Endodermal cell (in vitro differentiated cells): ENCODE measurements at regions not wholly inside any gene's neighbourhood (a gene's known extent, or its start where the extent isn't known, plus 50 kb on each side); places are given as distances from the start of the nearest gene placed in this dataset.

Experiments
- DNase-seq: peaks from one replicate; pipeline ENCODE4 v3.0.0-alpha.2; 2017
- H3K27ac ChIP-seq: 2 replicates; pipeline ENCODE4 v1.5.1; 2013; ENCODE audit warnings: mild to moderate bottlenecking, low read depth, low read length, moderate library complexity
- H3K27me3 ChIP-seq: 2 replicates; pipeline ENCODE4 v1.6.1; 2013; ENCODE audit warnings: mild to moderate bottlenecking, low read length, moderate library complexity; ENCODE audit not compliant: insufficient read depth, control insufficient read depth, poor library complexity, severe bottlenecking
- H3K36me3 ChIP-seq: 2 replicates; pipeline ENCODE4 v1.7.0; 2013; ENCODE audit warnings: mild to moderate bottlenecking, low read length, moderate library complexity; ENCODE audit not compliant: control insufficient read depth, insufficient read depth
- H3K4me1 ChIP-seq: one replicate; pipeline ENCODE4 v1.7.0; 2013; ENCODE audit warnings: low read length; ENCODE audit not compliant: control insufficient read depth, insufficient read depth
- H3K4me3 ChIP-seq: 2 replicates; pipeline ENCODE4 v1.5.1; 2013; ENCODE audit warnings: mild to moderate bottlenecking, low read length, moderate library complexity
- H3K9ac ChIP-seq: 2 replicates; pipeline ENCODE4 v1.6.1; 2013; ENCODE audit warnings: mild to moderate bottlenecking, low read length, moderate library complexity; ENCODE audit not compliant: poor library complexity, severe bottlenecking; ENCODE audit errors: extremely low read depth
- H3K9me3 ChIP-seq: 2 replicates; pipeline ENCODE4 v1.6.1; 2013; ENCODE audit warnings: mild to moderate bottlenecking, low read length, moderate library complexity; ENCODE audit not compliant: control insufficient read depth
- H3K27ac Mint-ChIP-seq: 2 replicates; pipeline ENCODE4 v1.8.0; 2020; ENCODE audit warnings: mixed read lengths
- H3K27me3 Mint-ChIP-seq: 2 replicates; pipeline ENCODE4 v1.8.0; 2021; ENCODE audit warnings: mild to moderate bottlenecking, mixed read lengths; ENCODE audit not compliant: insufficient read depth
- H3K36me3 Mint-ChIP-seq: 2 replicates; pipeline ENCODE4 v1.8.0; 2020; ENCODE audit warnings: low read depth, mixed read lengths
- H3K4me1 Mint-ChIP-seq: 2 replicates; pipeline ENCODE4 v1.8.0; 2020; ENCODE audit warnings: mixed read lengths
- H3K4me3 Mint-ChIP-seq: 2 replicates; pipeline ENCODE4 v1.8.0; 2020; ENCODE audit warnings: mild to moderate bottlenecking, moderate library complexity, mixed read lengths
- H3K9me3 Mint-ChIP-seq: 2 replicates; pipeline ENCODE4 v1.8.0; 2020; ENCODE audit warnings: mild to moderate bottlenecking, mixed read lengths
- WGBS, 2 experiments: methylation state at CpG; one replicate each; pipeline versions ENCODE4 v1.1.5 to v1.1.7; 2013; ENCODE audit warnings: missing lambda C conversion rate in 2 of 2, mixed read lengths in 1 of 2; ENCODE audit not compliant: insufficient coverage in 1 of 2, insufficient read length in 1 of 2; 5-methylcytosine and 5-hydroxymethylcytosine counted together
- TF ChIP-seq, protein P1 (sequence below): fragments of 200-600 bp; sonication (generic); conservative IDR thresholded peaks from 2 replicates; pipeline ENCODE4 v1.5.0; 2021; ENCODE audit warnings: antibody characterized with exemption, mild to moderate bottlenecking

DNA sequence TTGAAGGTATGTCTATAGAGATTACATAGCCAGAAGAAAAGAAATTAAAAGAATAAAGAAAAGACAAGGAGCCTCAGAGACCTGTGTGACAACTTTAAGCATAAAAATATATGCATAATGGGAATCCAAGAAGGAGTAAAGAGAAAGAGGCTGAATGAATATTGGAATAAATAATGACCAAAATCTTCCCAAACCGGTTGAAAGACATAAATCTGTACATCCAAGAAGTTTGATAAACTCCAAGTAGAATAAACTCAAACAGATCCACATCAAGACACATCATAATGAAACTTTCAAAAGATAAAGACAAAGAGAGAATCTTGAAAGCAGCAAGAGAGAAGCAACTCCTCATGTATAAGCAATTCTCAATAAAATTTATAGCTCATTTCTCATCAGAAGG is 132.4 kb upstream of the ZNF516 start:
- Mint-ChIP-seq H3K9me3 (peaks cover 10% of the 10 kb centered on the region), H3K4me1 (peaks cover 6% of the 10 kb centered on the region), H3K27ac (no peak overlapping the region), H3K4me3 (no peak overlapping the region), H3K36me3 (no peaks in the 10 kb centered on the region), H3K27me3 (no peaks in the 10 kb centered on the region)
- Histone ChIP-seq H3K9me3 (no peaks in the 10 kb centered on the region), H3K4me3 (no peak overlapping the region), H3K9ac (no peak overlapping the region), H3K27me3 (no peaks in the 10 kb centered on the region), H3K4me1 (peaks cover 4% of the 10 kb centered on the region), H3K27ac (no peak overlapping the region), H3K36me3 (no peaks in the 10 kb centered on the region)
- WGBS, 2 experiments: 100% methylated on average over 1 of the region's 1 CpG; no CpG with 5 or more reads in 1 of the 2 experiments
- DNase-seq: no peak
- TF ChIP-seq, protein P1, sequence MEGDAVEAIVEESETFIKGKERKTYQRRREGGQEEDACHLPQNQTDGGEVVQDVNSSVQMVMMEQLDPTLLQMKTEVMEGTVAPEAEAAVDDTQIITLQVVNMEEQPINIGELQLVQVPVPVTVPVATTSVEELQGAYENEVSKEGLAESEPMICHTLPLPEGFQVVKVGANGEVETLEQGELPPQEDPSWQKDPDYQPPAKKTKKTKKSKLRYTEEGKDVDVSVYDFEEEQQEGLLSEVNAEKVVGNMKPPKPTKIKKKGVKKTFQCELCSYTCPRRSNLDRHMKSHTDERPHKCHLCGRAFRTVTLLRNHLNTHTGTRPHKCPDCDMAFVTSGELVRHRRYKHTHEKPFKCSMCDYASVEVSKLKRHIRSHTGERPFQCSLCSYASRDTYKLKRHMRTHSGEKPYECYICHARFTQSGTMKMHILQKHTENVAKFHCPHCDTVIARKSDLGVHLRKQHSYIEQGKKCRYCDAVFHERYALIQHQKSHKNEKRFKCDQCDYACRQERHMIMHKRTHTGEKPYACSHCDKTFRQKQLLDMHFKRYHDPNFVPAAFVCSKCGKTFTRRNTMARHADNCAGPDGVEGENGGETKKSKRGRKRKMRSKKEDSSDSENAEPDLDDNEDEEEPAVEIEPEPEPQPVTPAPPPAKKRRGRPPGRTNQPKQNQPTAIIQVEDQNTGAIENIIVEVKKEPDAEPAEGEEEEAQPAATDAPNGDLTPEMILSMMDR: no peak

- Mint-ChIP-seq H3K4me3 (no peak overlapping the region), H3K36me3 (no peaks in the 10 kb centered on the region), H3K9me3 (peaks cover 10% of the 10 kb centered on the region), H3K27me3 (no peaks in the 10 kb centered on the region), H3K27ac (no peak overlapping the region), H3K4me1 (peaks cover 11% of the 10 kb centered on the region)
- Histone ChIP-seq H3K27me3 (no peaks in the 10 kb centered on the region), H3K27ac (no peak overlapping the region), H3K4me1 (peaks cover 7% of the 10 kb centered on the region), H3K9me3 (no peaks in the 10 kb centered on the region), H3K9ac (no peak overlapping the region), H3K36me3 (no peaks in the 10 kb centered on the region), H3K4me3 (no peak overlapping the region)
- TF ChIP-seq, protein P1: no peak
- DNase-seq: no peak
These were observed 131.9 kb upstream of the ZNF516 start for GRCh38 chr18:76626991-76627390.

- no peak for DNase-seq
- no peaks in the 10 kb centered on the region for H3K9me3 ChIP-seq
- H3K4me3 Mint-ChIP-seq: peak overlapping the region; percentile 46
- H3K36me3 ChIP-seq: no peaks in the 10 kb centered on the region
- H3K4me3 ChIP-seq: peak overlapping the region; percentile 39
- H3K4me1 ChIP-seq: peaks cover 22% of the 10 kb centered on the region
- TF ChIP-seq, protein P1: no peak
- H3K9me3 Mint-ChIP-seq: no peaks in the 10 kb centered on the region
- H3K27me3 ChIP-seq: no peaks in the 10 kb centered on the region
- no peak overlapping the region for H3K9ac ChIP-seq
- no peaks in the 10 kb centered on the region for H3K36me3 Mint-ChIP-seq
- H3K27ac ChIP-seq: no peak overlapping the region
- WGBS, 2 experiments: 36 to 76% methylated on average over 1 to 8 of the region's 8 CpGs
- peak overlapping the region; percentile 48 for H3K27ac Mint-ChIP-seq
- H3K27me3 Mint-ChIP-seq: peaks cover 2% of the 10 kb centered on the region
- peaks cover 48% of the 10 kb centered on the region for H3K4me1 Mint-ChIP-seq
These were observed 127.6 kb upstream of the ZNF516 start for GRCh38 chr18:76622651-76623050.
